PFSK-1 (cell line): ENCODE measurements at regions not wholly inside any gene's neighbourhood (a gene's known extent, or its start where the extent isn't known, plus 50 kb on each side); places are given as distances from the start of the nearest gene placed in this dataset.

ENCODE experiments used
- POLR2AphosphoS5 ChIP-seq: IDR thresholded peaks from 2 replicates; pipeline ENCODE4 v1.6.1; 2012; ENCODE audit warnings: low read depth, mild to moderate bottlenecking, control low read depth, low read length, moderate library complexity
- REST ChIP-seq, 2 experiments: IDR thresholded peaks; 2 replicates each; pipeline versions ENCODE4 v1.6.1 to v1.8.0; 2011 to 2012; ENCODE audit warnings: low read depth in 2 of 2, low read length in 2 of 2, control low read depth in 1 of 2, inconsistent platforms in 1 of 2, mild to moderate bottlenecking in 1 of 2, moderate library complexity in 1 of 2; ENCODE audit not compliant: insufficient read depth in 1 of 2
- SIN3A ChIP-seq: IDR thresholded peaks from 2 replicates; pipeline ENCODE4 v1.6.1; 2012; ENCODE audit warnings: mild to moderate bottlenecking, low read length, moderate library complexity, borderline replicate concordance; ENCODE audit not compliant: insufficient read depth

- no peak for TF ChIP-seq SIN3A
- no peak for TF ChIP-seq POLR2AphosphoS5
- no peak for TF ChIP-seq REST (IDR thresholded peaks at IDR 0.05; ENCODE audit: insufficient read depth in 1 of 2, low read depth in 2 of 2, low read length in 2 of 2)
Measured at GRCh38 chr14:43735932-43736331, 771.2 kb downstream of the FSCB start.
